ENCODE measurements at regions not wholly inside any gene's neighbourhood (a gene's known extent, or its start where the extent isn't known, plus 50 kb on each side); places are given as distances from the start of the nearest gene placed in this dataset.

DNA sequence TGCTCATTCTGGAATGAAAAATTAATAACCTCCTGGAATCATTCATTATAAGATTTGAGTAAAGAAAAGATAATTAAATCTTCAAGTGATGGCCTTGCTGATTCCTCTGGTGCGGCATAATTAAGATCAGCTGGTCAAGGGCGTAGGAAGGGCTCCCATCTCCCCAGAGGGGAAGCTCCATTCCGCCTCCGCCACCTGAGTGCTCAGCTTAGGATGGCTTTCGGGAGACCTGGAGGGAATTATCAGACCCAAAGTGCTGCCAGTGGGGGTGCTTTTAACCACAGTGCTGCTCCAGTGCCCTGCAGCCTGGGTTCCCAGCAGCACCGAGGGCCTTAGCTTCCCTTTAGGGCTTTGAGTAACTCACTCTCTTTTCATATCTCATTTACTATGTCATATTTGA lies 556.6 kb upstream of the RGMA start:
- H3K27me3 ChIP-seq (ENCODE audit: control insufficient read depth, insufficient read depth, low read length) = no peaks in the 10 kb centered on the region
- ChIA-PET CTCF (no interaction called here), POLR2A (no interaction called here)
- H3K4me3 ChIP-seq (ENCODE audit: low read depth, low read length) = no peak overlapping the region
- TF ChIP-seq, protein P1, sequence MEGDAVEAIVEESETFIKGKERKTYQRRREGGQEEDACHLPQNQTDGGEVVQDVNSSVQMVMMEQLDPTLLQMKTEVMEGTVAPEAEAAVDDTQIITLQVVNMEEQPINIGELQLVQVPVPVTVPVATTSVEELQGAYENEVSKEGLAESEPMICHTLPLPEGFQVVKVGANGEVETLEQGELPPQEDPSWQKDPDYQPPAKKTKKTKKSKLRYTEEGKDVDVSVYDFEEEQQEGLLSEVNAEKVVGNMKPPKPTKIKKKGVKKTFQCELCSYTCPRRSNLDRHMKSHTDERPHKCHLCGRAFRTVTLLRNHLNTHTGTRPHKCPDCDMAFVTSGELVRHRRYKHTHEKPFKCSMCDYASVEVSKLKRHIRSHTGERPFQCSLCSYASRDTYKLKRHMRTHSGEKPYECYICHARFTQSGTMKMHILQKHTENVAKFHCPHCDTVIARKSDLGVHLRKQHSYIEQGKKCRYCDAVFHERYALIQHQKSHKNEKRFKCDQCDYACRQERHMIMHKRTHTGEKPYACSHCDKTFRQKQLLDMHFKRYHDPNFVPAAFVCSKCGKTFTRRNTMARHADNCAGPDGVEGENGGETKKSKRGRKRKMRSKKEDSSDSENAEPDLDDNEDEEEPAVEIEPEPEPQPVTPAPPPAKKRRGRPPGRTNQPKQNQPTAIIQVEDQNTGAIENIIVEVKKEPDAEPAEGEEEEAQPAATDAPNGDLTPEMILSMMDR (IDR thresholded peaks at IDR 0.05; ENCODE audit: insufficient read depth, low read depth, low read length) = no peak
- no peak for DNase-seq (ENCODE audit: low read depth)
- H3K36me3 ChIP-seq (ENCODE audit: control insufficient read depth, insufficient read depth, low read length) = no peaks in the 10 kb centered on the region

DNA sequence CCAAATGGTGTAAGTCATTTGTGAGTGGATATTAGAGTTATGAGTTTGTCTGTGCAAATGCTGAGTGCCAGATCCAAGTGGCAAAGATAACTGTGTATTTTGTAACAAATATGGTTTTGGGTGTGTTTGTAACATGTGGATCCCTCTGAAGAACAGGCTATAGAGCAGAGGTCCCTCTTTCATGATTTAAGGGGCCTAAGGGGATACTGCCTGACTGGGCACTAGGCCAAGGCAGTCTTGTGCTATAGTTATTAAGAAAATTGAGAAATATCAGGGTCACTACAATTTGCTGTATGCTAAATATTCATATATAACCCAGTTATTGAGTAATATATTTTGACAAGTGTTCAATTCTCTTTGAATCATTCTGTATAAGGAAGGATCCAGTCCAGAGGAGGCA lies 555.6 kb upstream of the RGMA start:
- Histone ChIP-seq H3K36me3 (ENCODE audit: control insufficient read depth, insufficient read depth, low read length) (no peaks in the 10 kb centered on the region), H3K4me3 (ENCODE audit: low read depth, low read length) (no peak overlapping the region), H3K27me3 (ENCODE audit: control insufficient read depth, insufficient read depth, low read length) (no peaks in the 10 kb centered on the region)
- DNase-seq (ENCODE audit: low read depth) = no peak
- POLR2A ChIA-PET = no interaction called here
- TF ChIP-seq, protein P1 (IDR thresholded peaks at IDR 0.05; ENCODE audit: insufficient read depth, low read depth, low read length) = no peak
- CTCF ChIA-PET = no interaction called here

DNA sequence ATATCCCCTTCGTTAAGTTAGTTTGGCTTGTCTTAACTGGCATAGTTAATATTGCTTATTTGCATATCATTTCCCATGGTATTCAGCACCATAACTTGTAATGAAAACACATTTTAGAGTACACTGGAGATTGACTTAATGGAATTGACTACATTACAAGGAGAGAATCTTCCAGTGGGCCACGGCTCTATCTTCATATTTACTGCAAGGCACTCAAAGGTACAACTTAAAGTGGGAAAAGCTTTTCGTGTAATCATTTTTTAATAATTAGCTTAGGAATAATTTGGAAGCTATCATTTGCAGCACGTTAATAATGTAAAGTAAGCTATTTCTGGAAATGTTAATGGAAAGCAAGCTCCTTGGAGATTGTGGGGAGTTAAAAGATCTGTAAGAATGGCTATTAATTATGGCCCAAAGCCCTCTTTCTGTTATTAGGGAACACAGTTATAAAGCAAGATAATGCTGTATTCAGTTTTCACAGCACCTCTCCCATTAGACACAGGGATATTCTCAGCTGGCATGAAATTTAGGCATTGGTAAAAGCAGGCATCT lies 551.5 kb upstream of the RGMA start:
- CTCF ChIA-PET = no interaction called here
- no peak for DNase-seq (ENCODE audit: low read depth)
- TF ChIP-seq, protein P1 (IDR thresholded peaks at IDR 0.05; ENCODE audit: insufficient read depth, low read depth, low read length) = no peak
- Histone ChIP-seq H3K4me3 (ENCODE audit: low read depth, low read length) (no peak overlapping the region), H3K36me3 (ENCODE audit: control insufficient read depth, insufficient read depth, low read length) (no peaks in the 10 kb centered on the region), H3K27me3 (ENCODE audit: control insufficient read depth, insufficient read depth, low read length) (no peaks in the 10 kb centered on the region)
- POLR2A ChIA-PET = no interaction called here

DNA sequence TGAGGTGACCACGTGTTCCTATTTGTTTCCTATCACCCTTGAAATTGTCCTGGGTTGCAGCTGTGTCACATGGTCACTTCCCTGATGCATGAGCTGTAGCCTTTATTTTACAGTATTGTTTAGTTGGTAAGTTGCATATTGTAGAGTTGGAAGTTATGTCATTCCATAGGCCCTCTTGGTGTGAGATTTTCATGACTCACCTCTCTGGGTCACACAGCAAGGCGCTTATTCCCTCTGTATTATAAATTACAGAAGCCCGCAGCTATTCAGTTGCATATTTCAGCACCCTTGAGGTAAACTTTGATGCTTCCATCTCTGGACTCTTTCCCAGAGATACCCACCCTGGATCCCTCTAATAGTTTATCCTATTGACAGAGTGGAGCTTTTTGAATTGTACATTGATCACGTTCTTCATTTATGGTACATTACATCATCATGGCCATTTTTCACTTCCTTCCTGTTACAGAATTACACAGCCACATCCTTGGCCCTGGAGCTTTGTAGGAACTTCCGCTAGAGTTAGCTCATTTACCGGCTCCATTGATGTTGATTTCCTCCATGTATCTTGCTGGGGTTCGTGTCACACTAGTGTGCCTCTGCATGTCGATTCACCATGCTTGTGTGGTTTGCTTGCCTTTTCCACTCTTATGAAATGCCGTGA lies 543.1 kb upstream of the RGMA start:
- Histone ChIP-seq H3K27me3 (ENCODE audit: control insufficient read depth, insufficient read depth, low read length) (no peaks in the 10 kb centered on the region), H3K36me3 (ENCODE audit: control insufficient read depth, insufficient read depth, low read length) (no peaks in the 10 kb centered on the region), H3K4me3 (ENCODE audit: low read depth, low read length) (no peak overlapping the region)
- CTCF ChIA-PET = no interaction called here
- TF ChIP-seq, protein P1 (IDR thresholded peaks at IDR 0.05; ENCODE audit: insufficient read depth, low read depth, low read length) = no peak
- POLR2A ChIA-PET = no interaction called here
- no peak for DNase-seq (ENCODE audit: low read depth)

DNA sequence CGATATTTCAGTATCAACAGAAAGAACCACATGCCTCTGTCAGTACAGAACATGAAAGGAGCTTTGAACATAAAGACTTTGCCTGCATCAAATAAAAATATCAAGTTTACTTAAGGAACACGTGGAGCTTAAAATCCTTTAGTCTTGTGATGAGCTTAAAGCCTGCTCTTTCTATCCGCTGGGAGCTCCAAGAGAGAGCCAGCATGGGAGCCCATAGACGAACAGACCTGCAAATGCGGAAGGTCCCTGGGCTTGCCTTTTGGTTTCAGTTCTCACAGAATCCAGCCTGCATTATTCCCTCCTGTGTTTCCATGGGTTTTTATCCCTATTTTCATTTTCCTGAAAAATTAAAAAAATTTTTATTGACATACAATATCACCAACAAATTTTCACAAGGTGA lies 530.6 kb upstream of the RGMA start:
- TF ChIP-seq, protein P1 (IDR thresholded peaks at IDR 0.05; ENCODE audit: insufficient read depth, low read depth, low read length) = no peak
- H3K27me3 ChIP-seq (ENCODE audit: control insufficient read depth, insufficient read depth, low read length) = no peaks in the 10 kb centered on the region
- no peak for DNase-seq (ENCODE audit: low read depth)
- no peaks in the 10 kb centered on the region for H3K36me3 ChIP-seq (ENCODE audit: control insufficient read depth, insufficient read depth, low read length)
- no peak overlapping the region for H3K4me3 ChIP-seq (ENCODE audit: low read depth, low read length)
- ChIA-PET POLR2A (no interaction called here), CTCF (no interaction called here)

All from BJ (cell line).